HG02943 (cell line): ENCODE measurements at regions not wholly inside any gene's neighbourhood (a gene's known extent, or its start where the extent isn't known, plus 50 kb on each side); places are given as distances from the start of the nearest gene placed in this dataset.

Experiments
- ATAC-seq: cut with Tn5 transposase; IDR thresholded peaks from one replicate; pipeline ENCODE4 v1.9.1; 2021; ENCODE audit warnings: mild to moderate bottlenecking, low read depth, moderate library complexity; ENCODE audit not compliant: unreplicated experiment

GRCh38 chr20:19943061-19943521, 74.1 kb upstream of the NAA20 start:
- ATAC-seq, result no peak

- ATAC-seq, result no peak
Observed at GRCh38 chr20:19944772-19945459, 72.2 kb upstream of the NAA20 start.

GRCh38 chr20:19945732-19946670, 71.2 kb upstream of the NAA20 start:
- no peak for ATAC-seq

GRCh38 chr20:19947611-19948264, 69.4 kb upstream of the NAA20 start:
- ATAC-seq, result no peak

GRCh38 chr20:19949195-19949867, 67.8 kb upstream of the NAA20 start:
- no peak for ATAC-seq

GRCh38 chr20:19950042-19950441, 67.1 kb upstream of the NAA20 start:
- ATAC-seq, result no peak

GRCh38 chr20:19952392-19952791, 64.8 kb upstream of the NAA20 start:
- no peak for ATAC-seq

GRCh38 chr20:19953606-19954005, 63.6 kb upstream of the NAA20 start:
- no peak for ATAC-seq

- no peak for ATAC-seq
Observed at GRCh38 chr20:19956976-19957375, 60.2 kb upstream of the NAA20 start.

- ATAC-seq, result no peak
Observed at GRCh38 chr20:19958219-19958618, 58.9 kb upstream of the NAA20 start.

GRCh38 chr20:19958928-19959327, 58.2 kb upstream of the NAA20 start:
- no peak for ATAC-seq

GRCh38 chr20:19960745-19961144, 56.4 kb upstream of the NAA20 start:
- ATAC-seq, result no peak

- no peak for ATAC-seq
Observed at GRCh38 chr20:19961293-19961692, 55.9 kb upstream of the NAA20 start.

- no peak for ATAC-seq
Observed at GRCh38 chr20:19962958-19963357, 54.2 kb upstream of the NAA20 start.

- ATAC-seq, result no peak
Observed at GRCh38 chr20:19964289-19965265, 52.6 kb upstream of the NAA20 start.

- no peak for ATAC-seq
Observed at GRCh38 chr20:19966840-19967239, 50.3 kb upstream of the NAA20 start.
